Uterus (tissue), 2 donors: ENCODE measurements at regions not wholly inside any gene's neighbourhood (a gene's known extent, or its start where the extent isn't known, plus 50 kb on each side); places are given as distances from the start of the nearest gene placed in this dataset.

Source experiments
- CTCF ChIP-seq, 4 experiments: fragments of 200-600 bp in 2 of 4; fragments of 450-650 bp in 2 of 4; sonication (generic) in 2 of 4; IDR thresholded peaks; one replicate each; pipeline ENCODE4 v1.5.1; 2016 to 2019; ENCODE audit warnings: antibody characterized with exemption in 4 of 4, mild to moderate bottlenecking in 2 of 4, moderate library complexity in 1 of 4
- POLR2A ChIP-seq, 2 donors: fragments of 450-650 bp; IDR thresholded peaks; one replicate each; pipeline ENCODE4 v1.6.1; 2016; ENCODE audit warnings: antibody characterized with exemption in 2 of 2, mild to moderate bottlenecking in 1 of 2, moderate library complexity in 1 of 2

GRCh38 chr12:60977966-60978365, 1282.2 kb upstream of the USP15 start:
- no peak for TF ChIP-seq CTCF (IDR thresholded peaks at IDR 0.05)
- no peak for TF ChIP-seq POLR2A (IDR thresholded peaks at IDR 0.05)
